Left lung (tissue), 4 donors: ENCODE measurements at regions not wholly inside any gene's neighbourhood (a gene's known extent, or its start where the extent isn't known, plus 50 kb on each side); places are given as distances from the start of the nearest gene placed in this dataset.
"Not testable (repeated sequence)": the region's sequence is repeated elsewhere in the genome, so short reads cannot be mapped to it uniquely, and the experiment has no call there.

Experiments used
- ATAC-seq: fragments of 200-7000 bp; cut with Tn5 transposase; one replicate; pipeline ENCODE4 v1.9.1; 2020; ENCODE audit warnings: moderate library complexity
- DNase-seq, 4 donors: peaks; one replicate each; pipeline ENCODE4 v3.0.0-alpha.2; 2013 to 2020
- H3K27ac ChIP-seq, 2 donors: fragments of 200-600 bp; sonication (generic) in 1 of 2; one replicate each; pipeline versions ENCODE4 v1.5.0 to v1.8.0; 2020 to 2021
- H3K27me3 ChIP-seq, 2 donors: fragments of 200-600 bp; sonication (generic) in 1 of 2; one replicate each; pipeline versions ENCODE4 v1.5.0 to v1.8.0; 2020 to 2021
- H3K36me3 ChIP-seq, 2 donors: fragments of 200-600 bp; sonication (generic) in 1 of 2; one replicate each; pipeline versions ENCODE4 v1.5.0 to v1.8.0; 2020 to 2021
- H3K4me1 ChIP-seq, 2 donors: fragments of 200-600 bp; one replicate each; pipeline ENCODE4 v1.8.0; 2021
- H3K4me3 ChIP-seq, 2 donors: fragments of 200-600 bp; sonication (generic) in 1 of 2; one replicate each; pipeline versions ENCODE4 v1.5.0 to v1.8.0; 2020 to 2021; ENCODE audit warnings: mild to moderate bottlenecking in 1 of 2
- H3K9me3 ChIP-seq, 2 donors: fragments of 200-600 bp; sonication (generic) in 1 of 2; one replicate each; pipeline versions ENCODE4 v1.5.0 to v1.8.0; 2020 to 2021
- intact Hi-C, 2 donors: fragments of 100-400 bp; cut with DNase I; formaldehyde crosslinking; loops; one replicate each; pipeline versions ENCODE4 v1.11.2 to v1.14.2; 2022
- donor health status: DM: no; HTN: yes; CAD: no.
- donor health status: DM: no; HTN: no; CAD: no.

DNA sequence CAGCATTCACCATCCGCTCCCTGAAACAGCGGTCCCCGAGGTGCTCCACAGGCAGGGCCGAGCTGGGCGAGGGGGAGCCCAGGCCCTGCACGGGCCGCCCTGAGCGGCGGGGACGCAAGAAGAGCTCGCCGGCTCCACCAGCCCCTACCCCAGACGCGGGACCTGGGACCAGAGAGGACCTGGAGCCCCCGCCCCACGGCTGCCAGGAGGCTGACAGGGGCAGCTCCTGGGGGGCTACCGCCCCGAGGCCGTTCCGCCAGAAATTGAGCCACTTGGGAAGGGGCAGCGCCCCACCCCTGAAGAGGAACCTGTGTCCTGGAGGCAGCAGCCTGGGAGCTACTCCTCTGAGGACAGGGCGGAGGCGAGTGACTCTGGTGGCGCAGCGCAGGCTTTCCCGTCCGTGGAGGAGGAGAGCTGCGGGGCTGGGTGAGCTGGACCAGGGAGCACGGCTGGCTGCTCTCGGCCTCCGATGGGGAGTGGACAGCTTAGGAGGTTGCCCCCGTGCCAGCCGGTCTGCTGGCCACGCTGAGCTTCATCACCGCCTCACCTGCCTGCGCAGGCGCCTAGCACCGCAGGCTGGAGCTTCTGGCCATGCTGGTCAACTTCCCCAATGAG is 529.1 kb upstream of the DEFB115 start:
- ATAC-seq, intact Hi-C loops, H3K9me3 ChIP-seq: not testable (repeated sequence)

More for the DNA sequence above, 529.1 kb upstream of the DEFB115 start:
- not testable (repeated sequence) for H3K4me3 ChIP-seq, H3K27ac ChIP-seq, H3K4me1 ChIP-seq, H3K36me3 ChIP-seq
- peak in 1 of 4 donors; percentile 65 for DNase-seq
- peaks cover 0 to 22% of the 10 kb centered on the region in 2 donors for H3K27me3 ChIP-seq
